HCT116 (cell line): ENCODE measurements at regions not wholly inside any gene's neighbourhood (a gene's known extent, or its start where the extent isn't known, plus 50 kb on each side); places are given as distances from the start of the nearest gene placed in this dataset.

Experiments
- EZH2 ChIP-seq: fragments of 200-600 bp; sonication (generic); IDR thresholded peaks from 2 replicates; pipeline ENCODE4 v1.6.1; 2017; ENCODE audit warnings: antibody characterized with exemption, mixed run types
- POLR2A ChIP-seq: IDR thresholded peaks from 2 replicates; pipeline ENCODE4 v1.7.0; 2011; ENCODE audit warnings: borderline replicate concordance; ENCODE audit not compliant: insufficient read depth, insufficient read length; ENCODE audit errors: extremely low read depth
- POLR2AphosphoS5 ChIP-seq: IDR thresholded peaks from 2 replicates; pipeline ENCODE4 v1.6.1; 2011; ENCODE audit warnings: mild to moderate bottlenecking, low read depth, low read length, moderate library complexity
- ZNF274 ChIP-seq: fragments of 200-500 bp; sonication (Bioruptor generic); IDR thresholded peaks from 2 replicates; pipeline ENCODE4 v1.6.1; 2014; ENCODE audit warnings: mild to moderate bottlenecking, low read depth, low read length, inconsistent platforms
- TF ChIP-seq, protein P1 (sequence below): IDR thresholded peaks from 2 replicates; pipeline ENCODE4 v1.6.1; 2012
- TF ChIP-seq, protein P2 (sequence below), 3 experiments: fragments of 200-600 bp in 1 of 3; sonication (generic) in 1 of 3; IDR thresholded peaks in 2 of 3; conservative IDR thresholded peaks in 1 of 3; 2 replicates each; pipeline ENCODE4 v1.5.1; 2012 to 2017; ENCODE audit warnings: low read depth in 2 of 3, low read length in 2 of 3, antibody characterized with exemption in 1 of 3, borderline replicate concordance in 1 of 3, control low read depth in 1 of 3, mild to moderate bottlenecking in 1 of 3, mixed read lengths in 1 of 3, mixed run types in 1 of 3, moderate library complexity in 1 of 3; ENCODE audit not compliant: insufficient read depth in 1 of 3

DNA sequence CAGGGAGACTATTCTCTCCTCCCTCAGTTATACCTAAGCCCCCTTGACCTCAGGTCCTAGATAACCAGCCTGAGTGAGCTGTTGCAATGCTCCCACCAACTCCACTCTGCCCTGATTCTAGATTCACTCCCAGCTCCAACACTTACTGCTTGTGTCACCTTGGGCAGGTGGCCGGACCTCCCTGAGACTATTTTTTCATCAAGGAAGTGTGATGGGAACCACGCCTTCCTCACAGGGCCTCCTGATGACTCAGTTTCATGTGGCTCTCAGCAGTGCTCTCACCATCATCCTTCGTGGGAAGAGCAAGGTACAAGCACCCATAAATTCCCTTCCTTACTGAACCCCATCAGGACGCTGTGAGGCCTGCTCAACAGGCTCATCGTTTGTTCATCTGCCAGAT is 925.8 kb upstream of the ZNF722 start:
- TF ChIP-seq POLR2A (no peak), POLR2AphosphoS5 (no peak), EZH2 (no peak), ZNF274 (no peak)
- TF ChIP-seq, protein P1, sequence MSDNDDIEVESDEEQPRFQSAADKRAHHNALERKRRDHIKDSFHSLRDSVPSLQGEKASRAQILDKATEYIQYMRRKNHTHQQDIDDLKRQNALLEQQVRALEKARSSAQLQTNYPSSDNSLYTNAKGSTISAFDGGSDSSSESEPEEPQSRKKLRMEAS: no peak
- TF ChIP-seq, protein P2, sequence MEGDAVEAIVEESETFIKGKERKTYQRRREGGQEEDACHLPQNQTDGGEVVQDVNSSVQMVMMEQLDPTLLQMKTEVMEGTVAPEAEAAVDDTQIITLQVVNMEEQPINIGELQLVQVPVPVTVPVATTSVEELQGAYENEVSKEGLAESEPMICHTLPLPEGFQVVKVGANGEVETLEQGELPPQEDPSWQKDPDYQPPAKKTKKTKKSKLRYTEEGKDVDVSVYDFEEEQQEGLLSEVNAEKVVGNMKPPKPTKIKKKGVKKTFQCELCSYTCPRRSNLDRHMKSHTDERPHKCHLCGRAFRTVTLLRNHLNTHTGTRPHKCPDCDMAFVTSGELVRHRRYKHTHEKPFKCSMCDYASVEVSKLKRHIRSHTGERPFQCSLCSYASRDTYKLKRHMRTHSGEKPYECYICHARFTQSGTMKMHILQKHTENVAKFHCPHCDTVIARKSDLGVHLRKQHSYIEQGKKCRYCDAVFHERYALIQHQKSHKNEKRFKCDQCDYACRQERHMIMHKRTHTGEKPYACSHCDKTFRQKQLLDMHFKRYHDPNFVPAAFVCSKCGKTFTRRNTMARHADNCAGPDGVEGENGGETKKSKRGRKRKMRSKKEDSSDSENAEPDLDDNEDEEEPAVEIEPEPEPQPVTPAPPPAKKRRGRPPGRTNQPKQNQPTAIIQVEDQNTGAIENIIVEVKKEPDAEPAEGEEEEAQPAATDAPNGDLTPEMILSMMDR (IDR thresholded peaks at IDR 0.05 in 2 of 3, conservative IDR thresholded peaks at IDR 0.05 in 1 of 3; ENCODE audit: borderline replicate concordance in 1 of 3, insufficient read depth in 1 of 3, low read depth in 2 of 3, low read length in 2 of 3): no peak
